ENCODE measurements at regions not wholly inside any gene's neighbourhood (a gene's known extent, or its start where the extent isn't known, plus 50 kb on each side); places are given as distances from the start of the nearest gene placed in this dataset.

DNA sequence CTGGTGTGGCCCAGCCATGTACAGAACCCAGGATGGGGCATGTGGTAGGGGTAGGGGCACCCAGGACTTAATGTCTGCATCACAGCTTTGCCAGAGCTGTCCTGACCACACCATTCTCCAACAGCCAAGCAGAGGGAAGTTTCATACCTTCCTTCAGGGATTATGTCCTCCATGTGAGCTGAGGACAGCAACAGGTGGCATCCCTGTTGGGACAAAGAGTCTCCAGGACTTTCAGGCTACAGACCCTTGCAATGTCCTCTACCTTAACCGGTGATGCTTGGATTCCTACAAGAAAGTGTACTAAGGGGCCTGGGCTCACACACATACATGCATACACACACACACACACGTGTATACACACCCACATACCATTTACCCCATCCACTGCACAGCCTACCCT, 227.0 kb upstream of the SIX2 start:
- FAIRE-seq (no peak), DNase-seq (ENCODE audit: low read depth) (no peak)
- TF ChIP-seq, protein P1, sequence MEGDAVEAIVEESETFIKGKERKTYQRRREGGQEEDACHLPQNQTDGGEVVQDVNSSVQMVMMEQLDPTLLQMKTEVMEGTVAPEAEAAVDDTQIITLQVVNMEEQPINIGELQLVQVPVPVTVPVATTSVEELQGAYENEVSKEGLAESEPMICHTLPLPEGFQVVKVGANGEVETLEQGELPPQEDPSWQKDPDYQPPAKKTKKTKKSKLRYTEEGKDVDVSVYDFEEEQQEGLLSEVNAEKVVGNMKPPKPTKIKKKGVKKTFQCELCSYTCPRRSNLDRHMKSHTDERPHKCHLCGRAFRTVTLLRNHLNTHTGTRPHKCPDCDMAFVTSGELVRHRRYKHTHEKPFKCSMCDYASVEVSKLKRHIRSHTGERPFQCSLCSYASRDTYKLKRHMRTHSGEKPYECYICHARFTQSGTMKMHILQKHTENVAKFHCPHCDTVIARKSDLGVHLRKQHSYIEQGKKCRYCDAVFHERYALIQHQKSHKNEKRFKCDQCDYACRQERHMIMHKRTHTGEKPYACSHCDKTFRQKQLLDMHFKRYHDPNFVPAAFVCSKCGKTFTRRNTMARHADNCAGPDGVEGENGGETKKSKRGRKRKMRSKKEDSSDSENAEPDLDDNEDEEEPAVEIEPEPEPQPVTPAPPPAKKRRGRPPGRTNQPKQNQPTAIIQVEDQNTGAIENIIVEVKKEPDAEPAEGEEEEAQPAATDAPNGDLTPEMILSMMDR (IDR thresholded peaks at IDR 0.05; ENCODE audit: insufficient read depth, low read length, severe bottlenecking), result no peak
- H3K27me3 ChIP-seq (ENCODE audit: control insufficient read depth, insufficient read depth, low read length), result no peaks in the 10 kb centered on the region
- no peaks in the 10 kb centered on the region for H3K36me3 ChIP-seq (ENCODE audit: control insufficient read depth, insufficient read depth, low read length)
- H3K4me3 ChIP-seq (ENCODE audit: low read depth, low read length), result no peak overlapping the region

DNA sequence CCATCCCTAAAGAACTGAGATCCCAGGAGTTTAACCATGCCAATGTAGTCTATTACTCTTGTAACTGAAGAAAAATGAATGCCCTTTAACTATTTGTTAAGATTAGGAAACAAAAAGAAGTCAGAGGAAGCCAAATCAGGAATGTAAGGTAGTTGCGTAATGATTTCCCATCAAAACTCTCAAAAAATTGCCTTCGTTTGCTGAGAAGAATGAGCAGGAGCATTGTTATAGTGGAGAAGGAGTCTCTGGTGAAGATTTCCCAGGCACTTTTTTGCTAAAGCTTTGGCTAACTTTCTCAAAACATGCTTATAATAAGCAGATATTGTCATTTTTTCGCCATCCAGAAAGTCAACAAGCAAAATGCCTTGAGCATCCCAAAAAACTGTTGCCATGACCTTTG, 224.0 kb upstream of the SIX2 start:
- no peaks in the 10 kb centered on the region for H3K27me3 ChIP-seq (ENCODE audit: control insufficient read depth, insufficient read depth, low read length)
- FAIRE-seq, result no peak
- TF ChIP-seq, protein P1 (IDR thresholded peaks at IDR 0.05; ENCODE audit: insufficient read depth, low read length, severe bottlenecking), result no peak
- H3K4me3 ChIP-seq (ENCODE audit: low read depth, low read length), result no peak overlapping the region
- H3K36me3 ChIP-seq (ENCODE audit: control insufficient read depth, insufficient read depth, low read length), result no peaks in the 10 kb centered on the region
- DNase-seq (ENCODE audit: low read depth), result no peak

DNA sequence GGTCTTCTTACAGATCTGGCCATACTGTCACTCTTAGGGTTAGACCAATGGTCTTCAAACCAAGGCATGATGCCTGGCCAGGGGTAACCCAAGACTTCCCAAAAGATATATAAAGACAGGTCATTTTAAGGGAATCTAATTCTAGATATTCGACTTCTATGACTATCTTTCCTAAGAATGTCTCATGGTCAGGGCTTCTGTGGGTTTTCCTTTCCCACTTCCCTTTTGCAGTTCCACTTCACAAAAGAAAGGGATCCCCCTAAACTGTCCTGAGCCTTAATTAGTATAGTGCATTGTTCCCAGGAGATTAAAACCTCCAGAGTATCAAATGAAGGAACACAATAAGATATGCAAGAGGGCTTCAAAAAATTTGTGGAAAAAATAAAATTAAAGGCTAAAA, 223.6 kb upstream of the SIX2 start:
- TF ChIP-seq, protein P1 (IDR thresholded peaks at IDR 0.05; ENCODE audit: insufficient read depth, low read length, severe bottlenecking), result no peak

DNA sequence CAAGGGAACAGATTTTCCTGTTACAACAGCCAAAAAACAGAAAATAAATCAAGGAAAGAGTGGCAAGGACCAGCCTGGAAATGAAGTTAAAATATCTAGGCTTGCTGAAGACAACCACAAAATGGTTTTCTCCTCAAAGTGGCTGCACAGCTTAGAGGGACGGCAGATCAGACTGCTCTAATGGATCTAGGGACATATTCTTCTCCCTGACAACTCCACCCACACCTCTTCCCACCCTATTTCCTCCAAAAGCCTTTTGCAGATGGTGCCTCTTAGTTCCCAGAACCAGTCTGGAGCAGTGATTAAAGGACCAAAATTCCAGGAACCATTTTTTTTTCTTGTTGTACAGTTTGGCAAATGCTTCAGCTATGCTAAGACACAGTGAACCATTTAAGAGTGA, 220.2 kb upstream of the SIX2 start:
- H3K4me3 ChIP-seq (ENCODE audit: low read depth, low read length), result no peak overlapping the region
- no peaks in the 10 kb centered on the region for H3K36me3 ChIP-seq (ENCODE audit: control insufficient read depth, insufficient read depth, low read length)
- TF ChIP-seq, protein P1 (IDR thresholded peaks at IDR 0.05; ENCODE audit: insufficient read depth, low read length, severe bottlenecking), result no peak
- no peak for FAIRE-seq
- DNase-seq (ENCODE audit: low read depth), result no peak
- no peaks in the 10 kb centered on the region for H3K27me3 ChIP-seq (ENCODE audit: control insufficient read depth, insufficient read depth, low read length)

More for the DNA sequence above, 223.6 kb upstream of the SIX2 start:
- H3K27me3 ChIP-seq (ENCODE audit: control insufficient read depth, insufficient read depth, low read length), result no peaks in the 10 kb centered on the region
- H3K4me3 ChIP-seq (ENCODE audit: low read depth, low read length), result no peak overlapping the region
- DNase-seq (ENCODE audit: low read depth) (no peak), FAIRE-seq (no peak)
- no peaks in the 10 kb centered on the region for H3K36me3 ChIP-seq (ENCODE audit: control insufficient read depth, insufficient read depth, low read length)

DNA sequence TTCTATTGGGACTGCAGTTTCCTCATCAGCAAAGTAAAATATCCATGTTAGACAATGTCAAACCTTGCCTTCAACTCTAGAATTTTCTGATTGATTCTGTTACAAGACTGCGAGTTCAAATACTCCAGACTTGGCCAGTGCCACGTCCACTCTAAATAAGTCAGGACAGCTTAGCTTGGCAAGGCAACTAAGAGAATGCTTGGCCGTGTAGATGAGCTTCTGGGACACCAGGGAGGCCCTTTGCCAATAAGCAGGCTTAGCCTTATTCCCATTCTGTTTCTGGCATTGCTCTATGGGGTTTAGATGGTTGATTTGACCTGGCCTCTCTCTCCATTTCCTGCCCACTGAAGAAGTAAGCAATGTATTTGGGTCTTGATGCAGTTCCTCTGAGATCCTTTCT, 218.1 kb upstream of the SIX2 start:
- Histone ChIP-seq H3K36me3 (ENCODE audit: control insufficient read depth, insufficient read depth, low read length) (no peaks in the 10 kb centered on the region), H3K4me3 (ENCODE audit: low read depth, low read length) (no peak overlapping the region), H3K27me3 (ENCODE audit: control insufficient read depth, insufficient read depth, low read length) (no peaks in the 10 kb centered on the region)
- TF ChIP-seq, protein P1 (IDR thresholded peaks at IDR 0.05; ENCODE audit: insufficient read depth, low read length, severe bottlenecking), result no peak
- no peak for DNase-seq (ENCODE audit: low read depth)
- no peak for FAIRE-seq

DNA sequence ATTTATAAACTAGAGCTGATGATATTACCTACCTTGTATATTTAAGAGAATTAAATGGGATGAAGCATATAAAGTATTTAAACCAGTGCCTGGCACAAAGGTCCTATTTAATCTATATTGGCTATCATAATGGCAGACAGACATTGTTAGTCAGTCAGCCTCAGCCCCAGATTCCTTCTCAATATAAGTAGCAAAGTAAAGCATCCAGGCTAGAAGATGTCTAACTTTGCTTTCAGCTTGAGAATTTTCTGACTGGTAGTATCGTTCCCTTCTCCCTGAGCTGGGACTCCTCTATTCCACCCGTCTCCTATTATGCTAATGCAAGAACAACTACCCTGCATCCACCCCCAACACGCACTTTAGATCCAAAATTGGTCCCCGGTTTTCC, 215.7 kb upstream of the SIX2 start:
- TF ChIP-seq, protein P1 (IDR thresholded peaks at IDR 0.05; ENCODE audit: insufficient read depth, low read length, severe bottlenecking), result no peak
- Histone ChIP-seq H3K27me3 (ENCODE audit: control insufficient read depth, insufficient read depth, low read length) (no peaks in the 10 kb centered on the region), H3K4me3 (ENCODE audit: low read depth, low read length) (no peak overlapping the region), H3K36me3 (ENCODE audit: control insufficient read depth, insufficient read depth, low read length) (no peaks in the 10 kb centered on the region)
- FAIRE-seq, result no peak
- no peak for DNase-seq (ENCODE audit: low read depth)
